ENCODE measurements at regions not wholly inside any gene's neighbourhood (a gene's known extent, or its start where the extent isn't known, plus 50 kb on each side); places are given as distances from the start of the nearest gene placed in this dataset.

- no peak for DNase-seq (ENCODE audit: low spot score)
Measured at GRCh38 chr13:34312578-34312977, 494.6 kb downstream of the RFC3 start.

DNA sequence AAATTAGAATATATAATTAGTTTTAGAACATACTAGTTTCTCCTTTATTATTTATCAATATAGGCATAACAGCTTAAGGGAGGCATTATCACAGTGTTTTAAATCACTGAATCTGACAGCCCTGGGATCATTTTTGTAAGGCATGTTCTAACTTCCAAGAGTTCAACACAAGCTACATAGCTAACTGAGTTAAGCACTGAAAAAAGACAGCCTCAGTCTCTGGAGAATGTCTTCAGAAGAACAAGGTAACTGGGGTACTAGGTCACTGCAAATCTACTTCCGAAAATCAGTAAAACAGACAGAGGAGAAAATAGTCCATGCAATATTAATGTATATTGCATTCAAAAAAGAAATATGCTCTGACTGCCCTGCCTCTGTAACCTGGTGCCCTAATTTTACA, 502.1 kb downstream of the RFC3 start:
- no peak for DNase-seq (ENCODE audit: low spot score)

GRCh38 chr13:34322014-34322742, 504.2 kb downstream of the RFC3 start:
- no peak for DNase-seq (ENCODE audit: low spot score)

DNA sequence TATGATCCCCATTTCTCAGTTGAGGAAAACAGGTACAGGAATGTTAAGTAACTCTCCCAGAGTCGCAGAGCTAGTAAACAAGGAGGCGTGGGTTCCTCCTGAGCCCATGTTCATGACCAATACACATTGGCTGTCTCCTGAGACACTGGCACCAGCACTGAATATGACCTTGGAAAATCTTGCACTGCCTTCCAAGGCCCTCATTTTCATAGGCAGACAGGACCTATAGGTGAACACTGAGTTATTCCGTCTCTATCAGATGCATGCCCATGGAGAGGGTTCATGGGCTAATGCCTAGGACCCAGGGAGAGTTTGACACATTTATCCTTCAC, 504.8 kb downstream of the RFC3 start:
- no peak for DNase-seq (ENCODE audit: low spot score)

DNA sequence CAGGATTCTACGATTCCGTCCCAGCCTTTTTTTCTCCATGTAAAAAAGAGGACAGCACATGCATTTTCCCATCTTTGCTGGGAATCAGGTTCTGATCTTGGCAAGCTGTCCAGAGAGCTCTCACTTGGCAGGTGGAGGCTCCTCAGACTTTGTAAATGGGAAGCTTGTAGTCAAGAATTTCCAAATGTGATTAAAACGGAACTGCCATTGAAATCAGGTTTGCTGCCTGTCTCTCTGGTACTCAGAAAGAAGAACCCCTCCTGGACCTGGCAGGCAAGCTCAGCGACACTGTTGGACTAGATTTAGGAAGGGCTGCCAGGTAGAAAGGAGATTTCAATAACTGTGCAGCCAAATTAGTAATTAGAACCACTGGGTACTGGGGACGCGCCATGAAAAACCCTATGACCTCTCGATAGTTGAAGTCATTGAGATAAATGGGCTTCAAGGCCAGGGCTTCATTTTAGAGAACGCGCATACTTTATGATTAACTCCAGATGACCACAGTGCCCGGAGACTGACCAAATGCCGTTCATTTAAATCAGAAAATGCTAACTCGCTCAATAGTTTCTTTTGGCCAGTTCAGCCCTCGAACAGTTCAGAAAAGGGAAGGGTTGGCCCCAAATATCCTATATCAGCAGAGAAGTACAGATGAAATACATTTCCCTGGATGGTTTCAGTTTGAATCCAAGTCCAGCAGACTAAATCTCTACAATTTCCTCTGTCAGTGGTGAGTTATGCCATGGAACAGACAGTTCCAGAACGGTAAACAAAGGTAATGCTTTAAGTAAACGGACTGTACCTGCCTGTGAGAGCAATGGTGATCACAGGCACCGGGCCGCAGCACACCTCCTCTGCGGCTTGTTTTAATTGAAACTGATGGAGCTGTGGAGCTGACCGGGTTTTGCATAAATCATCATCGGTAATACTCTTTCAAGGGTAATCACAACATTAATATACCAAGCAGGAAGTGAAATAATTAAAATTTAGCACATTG, 517.4 kb downstream of the RFC3 start:
- no peak for DNase-seq (ENCODE audit: low spot score)

DNA sequence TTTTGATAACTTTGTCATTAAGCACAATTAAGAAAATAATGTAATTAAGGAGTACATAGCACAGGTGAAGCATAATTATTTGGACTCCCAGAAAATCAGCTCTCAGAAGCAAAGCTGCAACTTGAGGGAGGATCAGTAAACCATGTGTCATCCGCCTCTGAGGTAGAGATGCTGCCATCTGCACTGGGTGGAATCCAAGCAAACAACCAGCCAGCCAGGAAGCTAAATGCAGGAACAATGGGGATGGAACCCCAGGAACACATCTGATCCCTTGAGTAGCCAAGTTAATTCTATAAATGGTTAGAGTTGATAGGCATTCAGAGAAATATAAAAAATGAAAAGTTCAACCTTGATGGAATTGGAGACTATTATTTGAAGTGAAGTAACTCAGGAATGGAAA, 520.2 kb downstream of the RFC3 start:
- no peak for DNase-seq (ENCODE audit: low spot score)

- no peak for DNase-seq (ENCODE audit: low spot score)
Measured at GRCh38 chr13:34340534-34340933, 522.6 kb downstream of the RFC3 start.

DNA sequence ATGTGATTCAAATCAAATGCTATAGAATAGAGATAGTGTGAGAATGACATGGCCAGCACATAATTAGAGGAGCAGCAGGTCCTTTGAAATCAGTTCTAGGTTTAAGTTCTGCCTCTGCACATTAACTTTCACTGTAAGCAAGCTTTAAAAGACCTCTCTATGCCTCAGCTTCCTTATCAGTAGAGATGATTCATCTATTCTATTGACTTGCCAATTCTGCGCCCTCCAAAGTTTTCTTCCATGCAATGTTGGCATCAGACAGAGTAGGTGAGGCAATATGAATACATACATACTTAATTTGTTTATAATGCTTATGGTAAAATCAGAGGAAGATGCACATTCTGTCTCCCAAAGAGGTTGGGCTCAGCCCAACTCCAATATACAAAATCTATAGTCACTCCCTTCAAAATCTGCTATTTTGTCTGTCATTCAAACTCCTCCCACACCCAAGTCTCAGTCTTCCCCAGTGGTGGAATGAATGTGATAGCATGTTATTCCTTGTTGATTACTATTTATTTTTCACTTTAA, 525.5 kb downstream of the RFC3 start:
- no peak for DNase-seq (ENCODE audit: low spot score)

- DNase-seq (ENCODE audit: low spot score): no peak
Measured at GRCh38 chr13:34344816-34345215, 526.9 kb downstream of the RFC3 start.

DNA sequence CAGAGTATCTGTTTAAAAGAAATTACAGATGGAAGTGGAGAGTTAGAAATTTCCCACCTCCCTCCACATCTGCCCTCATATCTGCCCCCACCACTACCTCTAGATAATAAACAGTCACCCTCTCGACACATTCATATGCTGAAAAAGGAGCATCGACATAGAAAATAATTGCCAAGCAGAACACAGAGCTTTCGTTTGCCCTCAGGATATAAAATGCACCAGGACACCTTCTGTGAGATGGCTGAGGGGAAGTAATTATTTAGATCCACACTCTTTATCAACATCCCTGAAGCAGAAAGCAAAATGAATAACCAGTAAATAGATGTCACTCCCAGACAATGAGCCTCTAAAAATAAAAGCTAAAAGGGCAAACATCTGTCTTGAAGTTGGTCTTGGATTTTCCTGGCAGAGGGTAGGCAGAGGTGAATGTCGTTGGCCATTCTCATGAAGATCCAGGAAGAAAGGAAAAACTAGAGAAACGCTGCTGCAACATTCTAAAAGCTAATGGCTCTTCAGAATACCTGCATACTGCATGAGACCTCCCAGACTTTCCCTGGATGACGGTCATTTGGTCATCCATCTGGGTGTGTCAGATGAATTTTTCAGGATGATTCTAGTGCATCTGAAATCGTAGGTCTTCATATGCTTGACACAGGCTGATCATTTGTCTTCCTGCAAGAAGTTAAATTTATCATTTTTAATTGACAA, 527.5 kb downstream of the RFC3 start:
- DNase-seq (ENCODE audit: low spot score): no peak

GRCh38 chr13:34346626-34347025, 528.7 kb downstream of the RFC3 start:
- no peak for DNase-seq (ENCODE audit: low spot score)

DNA sequence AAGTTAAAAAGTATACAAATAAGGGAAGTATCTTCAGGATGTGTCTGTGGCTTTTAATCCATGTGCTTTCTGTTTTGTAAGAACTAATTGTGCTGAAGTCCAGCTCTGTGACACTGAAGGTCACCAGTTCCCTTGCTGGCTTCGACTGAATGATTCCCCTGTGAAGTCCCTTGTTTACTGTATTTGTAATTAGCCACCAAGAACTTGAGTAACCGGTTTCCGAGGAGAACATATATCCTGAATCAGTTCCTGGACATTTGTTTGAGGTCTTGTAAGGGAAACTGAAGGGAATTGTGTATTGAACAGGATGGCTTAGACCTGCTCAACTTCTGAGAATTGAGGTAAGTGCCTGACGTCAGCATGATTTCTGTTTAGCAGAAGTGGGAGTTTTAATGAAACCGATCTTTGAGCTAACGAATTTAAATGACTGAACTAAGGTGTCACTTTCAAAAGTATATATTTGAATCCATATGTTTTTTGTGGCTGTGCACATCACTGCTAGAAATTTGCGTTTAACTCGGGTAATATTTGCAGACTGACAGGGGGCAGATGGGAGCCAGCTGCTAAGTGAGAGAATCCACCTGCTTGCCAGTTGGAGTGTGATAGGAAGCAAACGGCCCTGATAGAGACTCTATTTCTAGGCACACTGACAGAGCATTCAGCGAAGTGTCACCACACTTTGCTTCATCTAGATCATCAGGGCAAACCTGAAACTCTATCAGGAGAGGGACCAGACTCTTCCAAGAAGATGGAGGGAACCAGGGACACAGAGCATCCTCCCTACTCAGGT, 530.0 kb downstream of the RFC3 start:
- no peak for DNase-seq (ENCODE audit: low spot score)

GRCh38 chr13:34349091-34349722, 531.3 kb downstream of the RFC3 start:
- DNase-seq (ENCODE audit: low spot score): no peak

- no peak for DNase-seq (ENCODE audit: low spot score)
Measured at GRCh38 chr13:34350671-34351070, 532.7 kb downstream of the RFC3 start.

DNA sequence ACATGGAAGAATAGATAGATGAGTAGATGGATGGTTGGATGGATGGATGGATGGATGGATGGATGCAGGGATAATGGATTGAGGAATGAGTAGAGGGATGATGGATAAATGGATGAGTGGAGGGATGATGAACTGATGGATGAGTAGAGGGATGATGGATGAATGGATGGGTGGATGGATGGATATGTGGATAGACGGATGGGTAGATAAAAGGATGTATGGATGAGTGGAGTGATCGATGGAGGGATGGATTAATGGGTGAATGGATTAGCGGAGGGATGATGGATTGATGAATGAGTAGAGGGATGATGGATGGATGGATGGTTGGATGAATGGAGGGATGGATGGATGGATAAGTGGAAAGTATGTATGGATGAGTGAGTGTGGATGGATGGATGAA, 533.2 kb downstream of the RFC3 start:
- no peak for DNase-seq (ENCODE audit: low spot score)

DNA sequence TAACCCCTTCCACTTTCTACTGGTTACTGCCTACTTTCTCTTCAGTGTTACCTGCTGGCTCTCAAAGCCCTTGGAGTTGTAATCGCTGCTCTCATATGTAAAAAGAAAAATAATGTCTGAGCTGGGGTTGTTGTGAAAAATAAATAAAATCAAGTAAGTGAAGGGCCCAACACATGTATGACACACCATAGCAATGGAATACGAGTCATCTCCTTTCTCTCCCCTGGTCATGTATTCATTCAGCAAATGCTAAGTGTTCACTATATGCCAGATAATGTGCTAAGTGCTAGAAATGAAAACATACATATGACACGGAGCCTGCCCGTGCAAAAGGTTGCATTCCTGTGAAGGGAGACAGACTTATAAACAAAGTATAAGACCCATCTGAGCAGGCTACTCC, 535.0 kb downstream of the RFC3 start:
- no peak for DNase-seq (ENCODE audit: low spot score)

- DNase-seq (ENCODE audit: low spot score): no peak
Measured at GRCh38 chr13:34356686-34357434, 538.9 kb downstream of the RFC3 start.

- no peak for DNase-seq (ENCODE audit: low spot score)
Measured at GRCh38 chr13:34357435-34358232, 539.7 kb downstream of the RFC3 start.

DNA sequence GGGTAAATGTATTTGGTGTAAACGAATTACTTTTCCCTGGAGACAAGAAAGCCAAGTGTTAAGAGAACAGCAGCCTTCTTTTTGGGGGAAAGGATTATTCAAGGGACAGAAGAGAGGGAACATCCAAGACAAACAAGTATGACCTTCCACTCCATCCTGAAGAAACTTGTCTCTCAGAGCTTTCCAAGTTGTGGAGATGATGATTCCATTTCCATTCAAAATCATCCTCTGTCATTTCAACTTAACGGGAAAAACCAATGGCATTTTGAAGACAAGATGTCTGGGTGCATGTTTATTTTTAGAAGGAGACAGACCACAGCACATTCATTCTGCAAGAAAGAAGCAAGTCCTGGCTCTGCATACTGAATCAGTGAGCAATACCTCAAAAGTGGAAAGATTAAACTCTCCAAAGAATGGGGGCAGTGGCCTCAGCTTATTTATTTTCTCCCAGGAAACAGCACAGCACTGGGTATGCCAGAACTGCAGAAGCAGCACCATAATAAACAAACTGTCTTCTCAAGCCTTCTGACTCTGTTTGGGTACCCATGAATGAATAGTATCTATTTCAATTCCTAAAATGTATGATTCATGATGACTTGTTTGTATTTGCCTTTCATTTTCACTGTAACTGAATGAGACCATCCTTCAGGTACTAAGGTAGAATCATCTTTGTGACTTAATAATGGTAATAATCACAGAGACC, 541.0 kb downstream of the RFC3 start:
- DNase-seq (ENCODE audit: low spot score): no peak

Measured in D341Med (cell line).